GM12865 (cell line): ENCODE measurements at regions not wholly inside any gene's neighbourhood (a gene's known extent, or its start where the extent isn't known, plus 50 kb on each side); places are given as distances from the start of the nearest gene placed in this dataset.

Experiments used
- DNase-seq: peaks from one replicate; pipeline ENCODE4 v3.0.0; 2010; ENCODE audit warnings: low read depth
- H3K4me3 ChIP-seq: 2 replicates; pipeline ENCODE4 v1.5.1; 2011; ENCODE audit warnings: mild to moderate bottlenecking, low read depth, low read length, control low read depth
- CTCF ChIP-seq: IDR thresholded peaks from 2 replicates; pipeline ENCODE4 v1.5.1; 2011; ENCODE audit warnings: low read length, control low read depth, low read depth, inconsistent platforms; ENCODE audit not compliant: insufficient read depth; ENCODE audit errors: missing control alignments

- TF ChIP-seq CTCF: no peak
- no peak overlapping the region for H3K4me3 ChIP-seq
- no peak for DNase-seq
Observed at GRCh38 chr22:48960576-48960975, 867.1 kb downstream of the BRD1 start.

GRCh38 chr22:48959496-48959895, 868.2 kb downstream of the BRD1 start:
- no peak for TF ChIP-seq CTCF
- no peak overlapping the region for H3K4me3 ChIP-seq
- no peak for DNase-seq

GRCh38 chr22:48957987-48958321, 869.7 kb downstream of the BRD1 start:
- no peak for DNase-seq
- H3K4me3 ChIP-seq: no peak overlapping the region
- no peak for TF ChIP-seq CTCF

- DNase-seq: no peak
- TF ChIP-seq CTCF: no peak
- H3K4me3 ChIP-seq: no peak overlapping the region
Observed at GRCh38 chr22:48957311-48957986, 870.2 kb downstream of the BRD1 start.

GRCh38 chr22:48955351-48956311, 872.0 kb downstream of the BRD1 start:
- TF ChIP-seq CTCF: no peak
- no peak for DNase-seq

GRCh38 chr22:48954781-48955311, 872.8 kb downstream of the BRD1 start:
- TF ChIP-seq CTCF: no peak

More at GRCh38 chr22:48955351-48956311, 872.0 kb downstream of the BRD1 start:
- no peak overlapping the region for H3K4me3 ChIP-seq

More at GRCh38 chr22:48954781-48955311, 872.8 kb downstream of the BRD1 start:
- no peak for DNase-seq
- H3K4me3 ChIP-seq: no peak overlapping the region
